ENCODE measurements at regions not wholly inside any gene's neighbourhood (a gene's known extent, or its start where the extent isn't known, plus 50 kb on each side); places are given as distances from the start of the nearest gene placed in this dataset.

GRCh38 chr15:22259881-22260421 lies 179.6 kb downstream of the OR4M2 start:
- Histone ChIP-seq H3K4me2 (ENCODE audit: low read length) (no peak overlapping the region), H3K4me3 (replicated peaks in 1 of 2; ENCODE audit: low read depth in 1 of 2, low read length in 2 of 2) (no peak overlapping the region), H4K20me1 (ENCODE audit: insufficient read depth) (no peaks in the 10 kb centered on the region), H3K27me3 (ENCODE audit: insufficient read depth, low read length) (no peaks in the 10 kb centered on the region), H3K4me1 (ENCODE audit: control insufficient read depth in 1 of 2, insufficient read depth in 2 of 2, low read length in 2 of 2) (no peaks in the 10 kb centered on the region), H3K79me2 (ENCODE audit: insufficient read depth, low read length) (no peaks in the 10 kb centered on the region), H3K9me3 (ENCODE audit: control insufficient read depth in 1 of 2, insufficient read depth in 1 of 2, low read depth in 1 of 2, low read length in 2 of 2) (peaks cover 13 to 43% of the 10 kb centered on the region in 2 experiments; a peak in 2 of 4 replicates), H3K36me3 (ENCODE audit: control insufficient read depth in 1 of 2, insufficient read depth in 2 of 2, low read length in 2 of 2) (no peaks in the 10 kb centered on the region), H3K9ac (ENCODE audit: low read length) (no peak overlapping the region), H2AFZ (ENCODE audit: low read depth, low read length, poor library complexity, severe bottlenecking) (no peak overlapping the region), H3K9me2 (ENCODE audit: insufficient read depth) (no peaks in the 10 kb centered on the region), H3K27ac (ENCODE audit: low read depth, low read length) (no peak overlapping the region)
- CTCF ChIA-PET = no interaction called here
- no peak for ATAC-seq
- no TSS peak for BruUV-seq (replicated peaks)
- RAD21 ChIA-PET (ENCODE audit: low non-redundant PET in 1 of 2, low total read pairs in 2 of 2, uncharacterized antibody in 2 of 2, unreplicated experiment in 2 of 2) = no interaction called here
- no peak for DNase-seq (ENCODE audit: low read depth, low spot score)
- TF ChIP-seq, protein P1, sequence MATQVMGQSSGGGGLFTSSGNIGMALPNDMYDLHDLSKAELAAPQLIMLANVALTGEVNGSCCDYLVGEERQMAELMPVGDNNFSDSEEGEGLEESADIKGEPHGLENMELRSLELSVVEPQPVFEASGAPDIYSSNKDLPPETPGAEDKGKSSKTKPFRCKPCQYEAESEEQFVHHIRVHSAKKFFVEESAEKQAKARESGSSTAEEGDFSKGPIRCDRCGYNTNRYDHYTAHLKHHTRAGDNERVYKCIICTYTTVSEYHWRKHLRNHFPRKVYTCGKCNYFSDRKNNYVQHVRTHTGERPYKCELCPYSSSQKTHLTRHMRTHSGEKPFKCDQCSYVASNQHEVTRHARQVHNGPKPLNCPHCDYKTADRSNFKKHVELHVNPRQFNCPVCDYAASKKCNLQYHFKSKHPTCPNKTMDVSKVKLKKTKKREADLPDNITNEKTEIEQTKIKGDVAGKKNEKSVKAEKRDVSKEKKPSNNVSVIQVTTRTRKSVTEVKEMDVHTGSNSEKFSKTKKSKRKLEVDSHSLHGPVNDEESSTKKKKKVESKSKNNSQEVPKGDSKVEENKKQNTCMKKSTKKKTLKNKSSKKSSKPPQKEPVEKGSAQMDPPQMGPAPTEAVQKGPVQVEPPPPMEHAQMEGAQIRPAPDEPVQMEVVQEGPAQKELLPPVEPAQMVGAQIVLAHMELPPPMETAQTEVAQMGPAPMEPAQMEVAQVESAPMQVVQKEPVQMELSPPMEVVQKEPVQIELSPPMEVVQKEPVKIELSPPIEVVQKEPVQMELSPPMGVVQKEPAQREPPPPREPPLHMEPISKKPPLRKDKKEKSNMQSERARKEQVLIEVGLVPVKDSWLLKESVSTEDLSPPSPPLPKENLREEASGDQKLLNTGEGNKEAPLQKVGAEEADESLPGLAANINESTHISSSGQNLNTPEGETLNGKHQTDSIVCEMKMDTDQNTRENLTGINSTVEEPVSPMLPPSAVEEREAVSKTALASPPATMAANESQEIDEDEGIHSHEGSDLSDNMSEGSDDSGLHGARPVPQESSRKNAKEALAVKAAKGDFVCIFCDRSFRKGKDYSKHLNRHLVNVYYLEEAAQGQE (IDR thresholded peaks at IDR 0.05; ENCODE audit: low read depth) = no peak
- TF ChIP-seq SIN3A (IDR thresholded peaks at IDR 0.05; ENCODE audit: low read depth) = no peak
- no peak for TF ChIP-seq FOSL1 (IDR thresholded peaks at IDR 0.05; ENCODE audit: low read depth)
- TF ChIP-seq POLR2AphosphoS5 (IDR thresholded peaks at IDR 0.05; ENCODE audit: low read depth, low read length) = no peak
- TF ChIP-seq ATF3 (IDR thresholded peaks at IDR 0.05) = no peak
- POLR2A ChIA-PET = no interaction called here
- intact Hi-C loops (cut with micrococcal nuclease) = no loop called here

- Histone ChIP-seq H3K9me2 (ENCODE audit: insufficient read depth) (no peaks in the 10 kb centered on the region), H4K20me1 (ENCODE audit: insufficient read depth) (no peaks in the 10 kb centered on the region), H3K9ac (ENCODE audit: low read length) (no peak overlapping the region), H3K4me3 (replicated peaks in 1 of 2; ENCODE audit: low read depth in 1 of 2, low read length in 2 of 2) (no peak overlapping the region), H3K36me3 (ENCODE audit: control insufficient read depth in 1 of 2, insufficient read depth in 2 of 2, low read length in 2 of 2) (no peaks in the 10 kb centered on the region), H3K27me3 (ENCODE audit: insufficient read depth, low read length) (no peaks in the 10 kb centered on the region), H2AFZ (ENCODE audit: low read depth, low read length, poor library complexity, severe bottlenecking) (no peak overlapping the region), H3K9me3 (ENCODE audit: control insufficient read depth in 1 of 2, insufficient read depth in 1 of 2, low read depth in 1 of 2, low read length in 2 of 2) (peaks cover 26 to 52% of the 10 kb centered on the region in 2 experiments; a peak in 2 of 4 replicates), H3K4me1 (ENCODE audit: control insufficient read depth in 1 of 2, insufficient read depth in 2 of 2, low read length in 2 of 2) (no peaks in the 10 kb centered on the region), H3K79me2 (ENCODE audit: insufficient read depth, low read length) (no peaks in the 10 kb centered on the region), H3K4me2 (ENCODE audit: low read length) (no peak overlapping the region), H3K27ac (ENCODE audit: low read depth, low read length) (no peak overlapping the region)
- ATAC-seq (no peak), DNase-seq (ENCODE audit: low read depth, low spot score) (no peak)
- intact Hi-C loops (cut with micrococcal nuclease) = no loop called here
- BruUV-seq (replicated peaks) = no TSS peak
- ChIA-PET POLR2A (no interaction called here), CTCF (no interaction called here), RAD21 (ENCODE audit: low non-redundant PET in 1 of 2, low total read pairs in 2 of 2, uncharacterized antibody in 2 of 2, unreplicated experiment in 2 of 2) (no interaction called here)
- TF ChIP-seq ELF1 (IDR thresholded peaks at IDR 0.05; ENCODE audit: borderline replicate concordance, low read depth) (no peak), POLR2AphosphoS5 (IDR thresholded peaks at IDR 0.05; ENCODE audit: low read depth, low read length) (no peak), ATF3 (IDR thresholded peaks at IDR 0.05) (no peak), ZNF274 (IDR thresholded peaks at IDR 0.05; ENCODE audit: low read depth, low read length) (no peak), YY1 (IDR thresholded peaks at IDR 0.05; ENCODE audit: extremely low read depth, insufficient replicate concordance, low read depth, low read length) (no peak), FOSL1 (IDR thresholded peaks at IDR 0.05; ENCODE audit: low read depth) (no peak), EZH2 (IDR thresholded peaks at IDR 0.05) (no peak), EGR1 (IDR thresholded peaks at IDR 0.05; ENCODE audit: low read depth) (no peak), JUND (IDR thresholded peaks at IDR 0.05) (no peak), MAX (IDR thresholded peaks at IDR 0.05) (no peak), RAD21 (IDR thresholded peaks at IDR 0.05; ENCODE audit: low read depth) (no peak)
Observed at GRCh38 chr15:22262613-22263020, 182.3 kb downstream of the OR4M2 start.
